CD4-positive, CD25-positive, alpha-beta regulatory T cell (primary cell): ENCODE measurements at regions not wholly inside any gene's neighbourhood (a gene's known extent, or its start where the extent isn't known, plus 50 kb on each side); places are given as distances from the start of the nearest gene placed in this dataset.

Experiments
- ATAC-seq, 2 donors: fragments of 150-1000 bp; cut with Tn5 transposase; one replicate each; pipeline ENCODE4 v1.10.0; 2021; ENCODE audit warnings: low read depth in 2 of 2, moderate number of reproducible peaks in 2 of 2, moderate library complexity in 1 of 2
- DNase-seq, 3 donors: peaks; one replicate each; pipeline versions ENCODE4 v3.0.0 to v3.0.0-alpha.2; 2012 to 2022; ENCODE audit warnings: mixed read lengths in 1 of 3
- H3K27ac ChIP-seq: one replicate; pipeline ENCODE4 v1.7.0; 2013; ENCODE audit warnings: mild to moderate bottlenecking, low read length; ENCODE audit not compliant: insufficient read depth, poor library complexity, severe bottlenecking
- H3K27me3 ChIP-seq: one replicate; pipeline ENCODE4 v1.7.0; 2013; ENCODE audit warnings: low read length; ENCODE audit not compliant: control insufficient read depth, insufficient read depth
- H3K36me3 ChIP-seq: one replicate; pipeline ENCODE4 v1.7.0; 2013; ENCODE audit warnings: mild to moderate bottlenecking, low read length, moderate library complexity; ENCODE audit not compliant: control insufficient read depth, insufficient read depth
- H3K4me1 ChIP-seq: 2 replicates; pipeline ENCODE4 v1.7.0; 2013; ENCODE audit warnings: mild to moderate bottlenecking, low read length; ENCODE audit not compliant: insufficient read depth, control insufficient read depth, poor library complexity, severe bottlenecking
- H3K4me3 ChIP-seq: one replicate; pipeline ENCODE4 v1.7.0; 2013; ENCODE audit warnings: low read depth, mild to moderate bottlenecking, low read length, moderate library complexity
- H3K9me3 ChIP-seq, 2 experiments: 1 replicate in 1 of 2; 2 replicates in 1 of 2; pipeline ENCODE4 v1.7.0; 2013; ENCODE audit warnings: low read length in 2 of 2, mild to moderate bottlenecking in 1 of 2, moderate library complexity in 1 of 2; ENCODE audit not compliant: control insufficient read depth in 2 of 2
- H3K27ac Mint-ChIP-seq, 3 donors: one replicate each; pipeline ENCODE4 v1.8.0; 2020 to 2022; ENCODE audit warnings: mild to moderate bottlenecking in 3 of 3, mixed read lengths in 3 of 3, moderate library complexity in 2 of 3
- H3K27me3 Mint-ChIP-seq: one replicate; pipeline ENCODE4 v1.8.0; 2022; ENCODE audit warnings: mild to moderate bottlenecking, mixed read lengths
- H3K36me3 Mint-ChIP-seq: one replicate; pipeline ENCODE4 v1.8.0; 2020; ENCODE audit warnings: mixed read lengths
- H3K4me1 Mint-ChIP-seq, 4 donors: one replicate each; pipeline ENCODE4 v1.8.0; 2020 to 2022; ENCODE audit warnings: mixed read lengths in 4 of 4, mild to moderate bottlenecking in 1 of 4
- H3K4me3 Mint-ChIP-seq, 4 donors: one replicate each; pipeline ENCODE4 v1.8.0; 2020 to 2022; ENCODE audit warnings: mild to moderate bottlenecking in 4 of 4, mixed read lengths in 4 of 4, moderate library complexity in 3 of 4
- H3K9me3 Mint-ChIP-seq, 7 donors: one replicate each; pipeline ENCODE4 v1.8.0; 2020 to 2022; ENCODE audit warnings: mixed read lengths in 7 of 7, mild to moderate bottlenecking in 3 of 7, moderate library complexity in 2 of 7

GRCh38 chr14:97287956-97288355 is 490.8 kb downstream of the VRK1 start:
- Histone ChIP-seq H3K4me3 (no peak overlapping the region), H3K9me3 (no peaks in the 10 kb centered on the region), H3K27me3 (peaks cover 32% of the 10 kb centered on the region), H3K27ac (no peak overlapping the region), H3K4me1 (no peaks in the 10 kb centered on the region), H3K36me3 (no peaks in the 10 kb centered on the region)
- peaks cover 0 to 9% (median 5%) of the 10 kb centered on the region in 4 donors for H3K4me1 Mint-ChIP-seq
- no peaks in the 10 kb centered on the region for H3K36me3 Mint-ChIP-seq
- H3K27me3 Mint-ChIP-seq: peaks cover 24% of the 10 kb centered on the region
- H3K27ac Mint-ChIP-seq: no peak overlapping the region
- H3K9me3 Mint-ChIP-seq: peaks cover 0 to 3% (median 0%) of the 10 kb centered on the region in 7 donors
- H3K4me3 Mint-ChIP-seq: no peak overlapping the region
- ATAC-seq (no peak), DNase-seq (no peak)

GRCh38 chr14:97290065-97290464 is 492.9 kb downstream of the VRK1 start:
- H3K27ac ChIP-seq: no peak overlapping the region
- Mint-ChIP-seq H3K4me3 (no peak overlapping the region), H3K36me3 (no peaks in the 10 kb centered on the region), H3K27ac (no peak overlapping the region), H3K4me1 (peaks cover 0 to 9% (median 5%) of the 10 kb centered on the region in 4 donors), H3K9me3 (peaks cover 0 to 3% (median 0%) of the 10 kb centered on the region in 7 donors), H3K27me3 (peaks cover 42% of the 10 kb centered on the region)
- H3K9me3 ChIP-seq: no peaks in the 10 kb centered on the region
- no peak for ATAC-seq
- no peak overlapping the region for H3K4me3 ChIP-seq
- no peaks in the 10 kb centered on the region for H3K36me3 ChIP-seq
- no peak for DNase-seq
- peaks cover 32% of the 10 kb centered on the region for H3K27me3 ChIP-seq
- H3K4me1 ChIP-seq: no peaks in the 10 kb centered on the region

DNA sequence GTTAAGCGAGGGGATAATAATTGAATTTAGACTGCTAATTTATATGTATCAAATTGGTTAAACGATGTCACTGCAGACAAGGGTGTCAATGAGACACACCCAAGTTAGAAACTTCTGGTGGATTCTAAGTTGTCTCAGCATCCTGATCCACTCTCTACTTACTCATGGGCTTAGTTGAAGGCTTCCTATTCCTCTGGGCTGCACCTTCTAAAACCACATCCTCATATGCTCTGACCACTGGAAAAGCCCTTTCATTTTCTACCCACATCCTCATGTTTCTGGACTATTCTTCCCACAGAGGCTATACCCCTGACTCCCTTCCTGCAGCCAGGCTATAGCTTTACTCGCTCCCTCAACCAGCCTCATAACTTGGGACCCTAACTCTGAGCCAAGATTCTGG is 493.8 kb downstream of the VRK1 start:
- no peaks in the 10 kb centered on the region for H3K36me3 Mint-ChIP-seq

DNA sequence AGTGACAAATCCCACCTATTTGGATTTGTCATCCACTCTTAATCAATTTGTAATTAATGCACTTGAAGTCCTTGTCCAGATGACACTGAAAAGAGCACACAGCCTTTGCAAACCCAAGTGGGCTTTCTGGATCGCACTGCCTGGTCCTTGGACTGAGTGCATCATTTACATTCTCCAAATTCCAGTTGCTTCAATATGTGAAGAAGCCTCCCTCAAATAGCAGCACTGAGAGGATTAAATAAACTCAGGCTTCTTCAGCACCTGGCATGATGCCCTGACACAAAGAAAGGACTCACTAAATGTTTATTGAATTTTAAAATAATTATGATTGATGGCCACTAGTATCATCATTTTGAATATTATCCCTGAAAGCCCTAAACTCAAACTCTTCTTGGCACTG is 496.5 kb downstream of the VRK1 start:
- Histone ChIP-seq H3K4me1 (no peaks in the 10 kb centered on the region), H3K27me3 (peaks cover 16% of the 10 kb centered on the region), H3K27ac (no peak overlapping the region), H3K36me3 (no peaks in the 10 kb centered on the region), H3K4me3 (no peak overlapping the region), H3K9me3 (no peaks in the 10 kb centered on the region)
- ATAC-seq (no peak), DNase-seq (no peak)
- Mint-ChIP-seq H3K9me3 (no peaks in the 10 kb centered on the region), H3K36me3 (no peaks in the 10 kb centered on the region), H3K27ac (no peak overlapping the region), H3K27me3 (peaks cover 60% of the 10 kb centered on the region), H3K4me3 (no peak overlapping the region), H3K4me1 (peaks cover 0 to 9% (median 8%) of the 10 kb centered on the region in 4 donors)

More for the DNA sequence above, 493.8 kb downstream of the VRK1 start:
- Histone ChIP-seq H3K4me3 (no peak overlapping the region), H3K9me3 (no peaks in the 10 kb centered on the region), H3K27ac (no peak overlapping the region), H3K27me3 (peaks cover 31% of the 10 kb centered on the region), H3K4me1 (no peaks in the 10 kb centered on the region), H3K36me3 (no peaks in the 10 kb centered on the region)
- DNase-seq: peak in 1 of 3 donors; percentile 13
- H3K9me3 Mint-ChIP-seq: peaks cover 0 to 3% (median 0%) of the 10 kb centered on the region in 7 donors
- H3K27ac Mint-ChIP-seq: no peak overlapping the region
- H3K27me3 Mint-ChIP-seq: peaks cover 49% of the 10 kb centered on the region
- ATAC-seq: no peak
- peaks cover 0 to 9% (median 5%) of the 10 kb centered on the region in 4 donors for H3K4me1 Mint-ChIP-seq
- H3K4me3 Mint-ChIP-seq: no peak overlapping the region

- Mint-ChIP-seq H3K27ac (no peak overlapping the region), H3K9me3 (no peaks in the 10 kb centered on the region), H3K4me1 (peaks cover 0 to 14% (median 9%) of the 10 kb centered on the region in 4 donors), H3K4me3 (no peak overlapping the region), H3K27me3 (peaks cover 61% of the 10 kb centered on the region), H3K36me3 (no peaks in the 10 kb centered on the region)
- Histone ChIP-seq H3K4me3 (no peak overlapping the region), H3K4me1 (no peaks in the 10 kb centered on the region), H3K9me3 (no peaks in the 10 kb centered on the region), H3K27ac (no peak overlapping the region), H3K27me3 (peaks cover 9% of the 10 kb centered on the region), H3K36me3 (no peaks in the 10 kb centered on the region)
- ATAC-seq (no peak), DNase-seq (no peak)
These were observed 498.0 kb downstream of the VRK1 start for GRCh38 chr14:97295108-97295710.

DNA sequence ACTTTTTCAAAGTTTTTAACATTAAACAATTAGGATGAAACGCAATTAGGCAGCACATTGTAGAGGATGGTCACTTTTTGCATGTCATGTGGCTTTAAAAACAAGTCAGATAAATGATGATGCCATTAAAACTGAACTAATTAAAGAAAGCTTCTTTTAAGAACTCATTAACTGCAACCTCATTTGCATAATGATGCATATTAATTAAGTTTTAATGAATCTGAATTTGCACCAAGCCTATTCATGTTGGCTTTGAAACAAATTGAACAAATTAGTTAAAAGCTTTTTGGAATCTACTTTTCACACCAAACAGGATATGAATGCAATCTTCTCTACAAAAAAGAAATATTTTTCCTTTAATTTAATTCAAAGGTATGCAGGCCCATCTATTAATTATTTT is 499.0 kb downstream of the VRK1 start:
- H3K27ac Mint-ChIP-seq: no peak overlapping the region
- peaks cover 0 to 15% (median 8%) of the 10 kb centered on the region in 4 donors for H3K4me1 Mint-ChIP-seq
- peaks cover 0 to 1% (median 0%) of the 10 kb centered on the region in 7 donors for H3K9me3 Mint-ChIP-seq
- Histone ChIP-seq H3K4me3 (no peak overlapping the region), H3K27ac (no peak overlapping the region), H3K4me1 (no peaks in the 10 kb centered on the region), H3K27me3 (peaks cover 2% of the 10 kb centered on the region), H3K36me3 (no peaks in the 10 kb centered on the region), H3K9me3 (no peaks in the 10 kb centered on the region)
- ATAC-seq: no peak
- H3K27me3 Mint-ChIP-seq: peaks cover 59% of the 10 kb centered on the region
- no peaks in the 10 kb centered on the region for H3K36me3 Mint-ChIP-seq
- no peak overlapping the region for H3K4me3 Mint-ChIP-seq
- no peak for DNase-seq

DNA sequence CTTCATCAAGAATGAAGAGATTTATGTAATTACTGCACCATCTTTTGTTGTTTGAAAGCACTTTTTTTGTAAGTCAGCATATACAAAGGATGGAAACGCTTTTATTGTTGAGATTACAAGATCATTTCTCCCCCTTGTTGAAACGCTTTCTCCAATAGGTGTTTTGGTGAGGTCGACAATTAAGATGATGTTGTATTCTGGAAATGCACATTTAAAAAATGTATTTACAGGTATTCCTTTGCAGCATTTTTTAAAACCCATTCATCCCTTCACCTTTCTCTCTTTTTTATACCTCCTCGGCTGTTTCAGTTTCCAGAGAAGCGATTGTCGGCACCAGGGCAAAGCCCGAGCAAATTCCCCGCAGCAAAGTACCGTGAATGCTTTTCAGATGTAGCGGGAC is 499.9 kb downstream of the VRK1 start:
- Histone ChIP-seq H3K4me3 (no peak overlapping the region), H3K9me3 (no peaks in the 10 kb centered on the region), H3K27ac (no peak overlapping the region), H3K27me3 (peaks cover 2% of the 10 kb centered on the region), H3K36me3 (no peaks in the 10 kb centered on the region), H3K4me1 (no peaks in the 10 kb centered on the region)
- H3K4me1 Mint-ChIP-seq: peaks cover 0 to 11% (median 6%) of the 10 kb centered on the region in 4 donors
- no peak overlapping the region for H3K27ac Mint-ChIP-seq
- ATAC-seq (no peak), DNase-seq (no peak)
- H3K27me3 Mint-ChIP-seq: peaks cover 52% of the 10 kb centered on the region
- no peak overlapping the region for H3K4me3 Mint-ChIP-seq
- H3K36me3 Mint-ChIP-seq: no peaks in the 10 kb centered on the region
- peaks cover 0 to 1% (median 0%) of the 10 kb centered on the region in 7 donors for H3K9me3 Mint-ChIP-seq

- DNase-seq (no peak), ATAC-seq (no peak)
- no peaks in the 10 kb centered on the region for H3K9me3 ChIP-seq
- H3K4me3 ChIP-seq: no peak overlapping the region
- Mint-ChIP-seq H3K9me3 (peaks cover 0 to 1% (median 0%) of the 10 kb centered on the region in 7 donors), H3K4me1 (peaks cover 0 to 11% (median 6%) of the 10 kb centered on the region in 4 donors), H3K27me3 (peaks cover 46% of the 10 kb centered on the region), H3K27ac (no peak overlapping the region), H3K36me3 (no peaks in the 10 kb centered on the region), H3K4me3 (no peak overlapping the region)
- no peak overlapping the region for H3K27ac ChIP-seq
- H3K27me3 ChIP-seq: peaks cover under 1% of the 10 kb centered on the region
- H3K36me3 ChIP-seq: no peaks in the 10 kb centered on the region
- H3K4me1 ChIP-seq: no peaks in the 10 kb centered on the region
These were observed 501.1 kb downstream of the VRK1 start for GRCh38 chr14:97298331-97298730.
